GM23248 (cell line): ENCODE measurements at regions not wholly inside any gene's neighbourhood (a gene's known extent, or its start where the extent isn't known, plus 50 kb on each side); places are given as distances from the start of the nearest gene placed in this dataset.
A peak's percentile ranks its signal among the peaks of the same experiment; 100 is the strongest.

Experiments used
- DNase-seq: peaks from one replicate; pipeline ENCODE4 v3.0.0-alpha.2; 2015
- H2AFZ ChIP-seq: fragments of 200-600 bp; sonication (generic); 2 replicates; pipeline ENCODE4 v1.6.1; 2016; ENCODE audit warnings: antibody characterized with exemption
- H3F3A ChIP-seq: fragments of 200-600 bp; sonication (generic); 2 replicates; pipeline ENCODE4 v1.6.1; 2016; ENCODE audit warnings: mild to moderate bottlenecking, antibody characterized with exemption, mixed run types; ENCODE audit not compliant: insufficient read depth
- H3K27ac ChIP-seq: fragments of 200-600 bp; sonication (generic); 2 replicates; pipeline ENCODE4 v1.5.1; 2016; ENCODE audit warnings: mild to moderate bottlenecking
- H3K27me3 ChIP-seq: fragments of 200-600 bp; sonication (generic); replicated peaks from 2 replicates; pipeline ENCODE4 v1.6.1; 2016; ENCODE audit warnings: mild to moderate bottlenecking; ENCODE audit not compliant: insufficient read depth
- H3K36me3 ChIP-seq: fragments of 200-600 bp; sonication (generic); 2 replicates; pipeline ENCODE4 v1.6.1; 2016; ENCODE audit warnings: low read depth, mild to moderate bottlenecking
- H3K4me1 ChIP-seq: fragments of 200-600 bp; sonication (generic); 2 replicates; pipeline ENCODE4 v1.6.1; 2016; ENCODE audit warnings: mild to moderate bottlenecking; ENCODE audit not compliant: insufficient read depth
- H3K4me2 ChIP-seq: fragments of 200-600 bp; sonication (generic); one replicate; pipeline ENCODE4 v1.6.1; 2016; ENCODE audit warnings: mild to moderate bottlenecking; ENCODE audit not compliant: unreplicated experiment
- H3K4me3 ChIP-seq: fragments of 200-600 bp; sonication (generic); 2 replicates; pipeline ENCODE4 v1.5.1; 2016; ENCODE audit warnings: mild to moderate bottlenecking
- H3K79me2 ChIP-seq: fragments of 200-600 bp; sonication (generic); 2 replicates; pipeline ENCODE4 v1.6.1; 2016; ENCODE audit warnings: mild to moderate bottlenecking; ENCODE audit not compliant: insufficient read depth
- H3K9ac ChIP-seq: fragments of 200-600 bp; sonication (generic); 2 replicates; pipeline ENCODE4 v1.6.1; 2016; ENCODE audit warnings: mild to moderate bottlenecking
- H3K9me2 ChIP-seq: fragments of 200-600 bp; sonication (generic); 2 replicates; pipeline ENCODE4 v1.6.1; 2016; ENCODE audit warnings: mixed run types, mild to moderate bottlenecking, moderate library complexity; ENCODE audit not compliant: insufficient read depth
- H3K9me3 ChIP-seq: fragments of 200-600 bp; sonication (generic); one replicate; pipeline ENCODE4 v1.6.1; 2017; ENCODE audit warnings: low read depth
- H4K20me1 ChIP-seq: fragments of 200-600 bp; sonication (generic); 2 replicates; pipeline ENCODE4 v1.6.0; 2016; ENCODE audit not compliant: insufficient read depth
- EZH2 ChIP-seq: fragments of 200-600 bp; sonication (generic); IDR thresholded peaks from 2 replicates; pipeline ENCODE4 v1.6.1; 2018; ENCODE audit warnings: antibody characterized with exemption, mild to moderate bottlenecking; ENCODE audit not compliant: insufficient read depth, poor library complexity, severe bottlenecking
- EZH2phosphoT487 ChIP-seq: fragments of 200-600 bp; sonication (generic); IDR thresholded peaks from 2 replicates; pipeline ENCODE4 v1.6.1; 2018; ENCODE audit warnings: antibody characterized with exemption, moderate library complexity, mild to moderate bottlenecking, low read depth; ENCODE audit not compliant: insufficient read depth
- WGBS, 2 experiments: methylation state at CpG; one replicate each; pipeline ENCODE4 v1.1.6; 2015 to 2017; ENCODE audit warnings: low lambda C conversion rate in 2 of 2, low coverage in 1 of 2; ENCODE audit errors: missing lambda C conversion rate in 2 of 2; 5-methylcytosine and 5-hydroxymethylcytosine counted together
- in situ Hi-C: fragments of 300-500 bp; cut with MboI; formaldehyde crosslinking; loops from 2 replicates; pipeline ENCODE4 v1.15.0; 2020

DNA sequence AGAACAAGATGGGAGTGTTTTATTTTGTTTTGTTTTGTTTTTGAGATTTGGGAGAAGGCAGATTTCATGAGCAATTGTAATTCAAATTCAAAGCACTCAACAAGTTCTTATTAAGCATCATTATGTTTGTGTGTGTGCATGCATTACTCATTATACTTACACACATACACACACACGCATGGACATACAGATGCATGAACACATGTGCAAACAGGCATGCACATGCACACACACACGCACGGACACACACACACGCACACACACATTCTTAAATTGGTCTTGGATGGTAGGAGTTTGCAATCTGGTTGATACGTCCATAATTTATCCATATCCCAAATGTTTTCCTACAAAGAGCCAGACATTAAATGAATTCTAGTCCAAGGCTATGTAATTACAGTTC is 702.8 kb downstream of the INHBA start:
- H3K9me2 ChIP-seq: no peaks in the 10 kb centered on the region
- no peaks in the 10 kb centered on the region for H3K79me2 ChIP-seq
- H3K27me3 ChIP-seq: no peaks in the 10 kb centered on the region
- no peak for DNase-seq
- TF ChIP-seq EZH2: no peak
- TF ChIP-seq EZH2phosphoT487: no peak
- no peak overlapping the region for H3K9ac ChIP-seq
- H2AFZ ChIP-seq: no peak overlapping the region
- H3K4me1 ChIP-seq: peaks cover 3% of the 10 kb centered on the region
- no peak overlapping the region for H3K27ac ChIP-seq
- H3K4me2 ChIP-seq: no peak overlapping the region
- H3K36me3 ChIP-seq: no peaks in the 10 kb centered on the region
- no peak overlapping the region for H3K4me3 ChIP-seq
- WGBS, 2 experiments: 92 to 93% methylated on average over 5 of the region's 5 CpGs
- in situ Hi-C loops: no loop called here
- no peaks in the 10 kb centered on the region for H4K20me1 ChIP-seq
- no peaks in the 10 kb centered on the region for H3K9me3 ChIP-seq
- H3F3A ChIP-seq: 0 out of 2 replicates have a peak, but pooled peaks cover 3% of the 10 kb centered on the region

GRCh38 chr7:40996233-40996677 is 706.6 kb downstream of the INHBA start:
- Histone ChIP-seq H3K4me3 (no peak overlapping the region), H3K36me3 (no peaks in the 10 kb centered on the region), H3K4me2 (no peak overlapping the region), H3K27me3 (no peaks in the 10 kb centered on the region), H3K9ac (no peak overlapping the region), H3K9me2 (no peaks in the 10 kb centered on the region), H3K79me2 (no peaks in the 10 kb centered on the region), H3K27ac (no peak overlapping the region), H2AFZ (no peak overlapping the region), H4K20me1 (no peaks in the 10 kb centered on the region), H3K4me1 (no peaks in the 10 kb centered on the region), H3K9me3 (no peaks in the 10 kb centered on the region), H3F3A (no peaks in the 10 kb centered on the region)
- no peak for TF ChIP-seq EZH2phosphoT487
- TF ChIP-seq EZH2: no peak
- 47 to 52% methylated on average over 5 of the region's 5 CpGs for WGBS, 2 experiments
- DNase-seq: no peak
- in situ Hi-C loops: no loop called here

DNA sequence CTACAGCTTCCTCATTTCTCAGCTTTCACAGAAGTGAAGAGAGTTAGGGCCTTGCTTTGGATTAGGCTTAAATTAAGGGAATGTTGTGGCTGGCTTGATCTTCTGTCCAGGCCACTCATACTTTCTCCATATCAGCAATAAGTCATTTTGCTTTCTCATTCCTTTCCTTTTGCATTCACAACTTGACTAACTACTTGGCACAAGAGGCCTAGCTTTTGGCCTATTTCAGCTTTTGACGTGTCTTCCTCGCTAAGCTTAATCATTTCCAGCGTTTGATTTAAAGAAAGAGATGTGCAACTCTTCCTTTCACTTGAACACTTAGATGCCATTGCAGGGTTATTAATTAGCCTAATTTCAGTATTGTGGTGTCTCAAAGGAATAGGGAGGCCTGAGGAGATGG is 712.0 kb downstream of the INHBA start:
- Histone ChIP-seq H3K27me3 (no peaks in the 10 kb centered on the region), H3K27ac (no peak overlapping the region), H3K9me2 (no peaks in the 10 kb centered on the region), H3F3A (no peaks in the 10 kb centered on the region), H3K36me3 (no peaks in the 10 kb centered on the region), H3K4me3 (no peak overlapping the region), H3K4me1 (0 out of 2 replicates have a peak, but pooled peaks cover 7% of the 10 kb centered on the region), H3K9me3 (no peaks in the 10 kb centered on the region), H2AFZ (no peak overlapping the region), H3K4me2 (no peak overlapping the region), H4K20me1 (no peaks in the 10 kb centered on the region), H3K9ac (no peak overlapping the region), H3K79me2 (no peaks in the 10 kb centered on the region)
- DNase-seq: peak; percentile 13
- WGBS, 2 experiments: 85 to 88% methylated on average over 3 of the region's 3 CpGs
- in situ Hi-C loops: no loop called here
- TF ChIP-seq EZH2: no peak
- TF ChIP-seq EZH2phosphoT487: no peak

- in situ Hi-C loops: no loop called here
- no peak overlapping the region for H2AFZ ChIP-seq
- no peaks in the 10 kb centered on the region for H3K9me2 ChIP-seq
- DNase-seq: no peak
- H3K36me3 ChIP-seq: no peaks in the 10 kb centered on the region
- no peak overlapping the region for H3K9ac ChIP-seq
- H4K20me1 ChIP-seq: no peaks in the 10 kb centered on the region
- H3K79me2 ChIP-seq: no peaks in the 10 kb centered on the region
- 0 out of 2 replicates have a peak, but pooled peaks cover 10% of the 10 kb centered on the region for H3K4me1 ChIP-seq
- no peak overlapping the region for H3K4me3 ChIP-seq
- no peaks in the 10 kb centered on the region for H3F3A ChIP-seq
- H3K27ac ChIP-seq: no peak overlapping the region
- H3K9me3 ChIP-seq: no peaks in the 10 kb centered on the region
- H3K4me2 ChIP-seq: no peak overlapping the region
- WGBS, 2 experiments: 94 to 95% methylated on average over 2 of the region's 2 CpGs
- no peak for TF ChIP-seq EZH2
- TF ChIP-seq EZH2phosphoT487: no peak
- no peaks in the 10 kb centered on the region for H3K27me3 ChIP-seq
Measured at GRCh38 chr7:40987571-40987970, 715.3 kb downstream of the INHBA start.
